ENCODE measurements at regions not wholly inside any gene's neighbourhood (a gene's known extent, or its start where the extent isn't known, plus 50 kb on each side); places are given as distances from the start of the nearest gene placed in this dataset.

DNA sequence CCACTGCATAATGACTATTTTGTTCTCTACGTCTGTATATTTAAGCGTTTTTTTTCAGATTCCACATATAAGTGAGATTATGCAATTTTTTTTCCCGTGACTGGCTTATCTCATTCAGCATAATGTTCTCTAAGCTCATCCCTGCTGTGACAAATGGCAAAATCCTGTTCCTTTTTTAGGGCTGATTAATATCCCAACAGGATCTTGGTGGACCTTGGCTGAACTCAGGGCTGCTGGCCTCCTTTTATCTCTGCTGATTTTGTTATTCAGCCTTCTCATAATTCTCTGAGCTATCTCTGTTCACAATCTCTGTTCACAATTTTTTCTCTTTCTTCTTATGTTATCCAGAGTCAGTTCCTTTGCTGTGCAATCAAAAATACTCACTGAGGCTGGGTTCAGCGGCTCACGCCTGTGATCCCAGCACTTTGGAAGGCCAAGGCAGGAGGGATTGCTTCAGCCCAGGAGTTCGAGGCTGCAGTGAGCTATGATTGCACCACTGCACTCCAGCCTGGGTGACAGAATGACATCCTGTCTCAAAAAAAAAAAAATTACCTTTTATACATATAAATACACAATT is 1035.9 kb upstream of the AUTS2 start:
- Histone ChIP-seq H3K4me2 (ENCODE audit: insufficient read depth, low read length) (no peak overlapping the region), H3K4me1 (ENCODE audit: insufficient read depth, low read length) (no peaks in the 10 kb centered on the region)
- TF ChIP-seq, protein P1, sequence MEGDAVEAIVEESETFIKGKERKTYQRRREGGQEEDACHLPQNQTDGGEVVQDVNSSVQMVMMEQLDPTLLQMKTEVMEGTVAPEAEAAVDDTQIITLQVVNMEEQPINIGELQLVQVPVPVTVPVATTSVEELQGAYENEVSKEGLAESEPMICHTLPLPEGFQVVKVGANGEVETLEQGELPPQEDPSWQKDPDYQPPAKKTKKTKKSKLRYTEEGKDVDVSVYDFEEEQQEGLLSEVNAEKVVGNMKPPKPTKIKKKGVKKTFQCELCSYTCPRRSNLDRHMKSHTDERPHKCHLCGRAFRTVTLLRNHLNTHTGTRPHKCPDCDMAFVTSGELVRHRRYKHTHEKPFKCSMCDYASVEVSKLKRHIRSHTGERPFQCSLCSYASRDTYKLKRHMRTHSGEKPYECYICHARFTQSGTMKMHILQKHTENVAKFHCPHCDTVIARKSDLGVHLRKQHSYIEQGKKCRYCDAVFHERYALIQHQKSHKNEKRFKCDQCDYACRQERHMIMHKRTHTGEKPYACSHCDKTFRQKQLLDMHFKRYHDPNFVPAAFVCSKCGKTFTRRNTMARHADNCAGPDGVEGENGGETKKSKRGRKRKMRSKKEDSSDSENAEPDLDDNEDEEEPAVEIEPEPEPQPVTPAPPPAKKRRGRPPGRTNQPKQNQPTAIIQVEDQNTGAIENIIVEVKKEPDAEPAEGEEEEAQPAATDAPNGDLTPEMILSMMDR (IDR thresholded peaks at IDR 0.05; ENCODE audit: borderline replicate concordance, extremely low read depth, low read length, poor library complexity, severe bottlenecking): no peak
- no peak for TF ChIP-seq EZH2 (IDR thresholded peaks at IDR 0.05; ENCODE audit: borderline replicate concordance, low read depth, low read length, severe bottlenecking)

DNA sequence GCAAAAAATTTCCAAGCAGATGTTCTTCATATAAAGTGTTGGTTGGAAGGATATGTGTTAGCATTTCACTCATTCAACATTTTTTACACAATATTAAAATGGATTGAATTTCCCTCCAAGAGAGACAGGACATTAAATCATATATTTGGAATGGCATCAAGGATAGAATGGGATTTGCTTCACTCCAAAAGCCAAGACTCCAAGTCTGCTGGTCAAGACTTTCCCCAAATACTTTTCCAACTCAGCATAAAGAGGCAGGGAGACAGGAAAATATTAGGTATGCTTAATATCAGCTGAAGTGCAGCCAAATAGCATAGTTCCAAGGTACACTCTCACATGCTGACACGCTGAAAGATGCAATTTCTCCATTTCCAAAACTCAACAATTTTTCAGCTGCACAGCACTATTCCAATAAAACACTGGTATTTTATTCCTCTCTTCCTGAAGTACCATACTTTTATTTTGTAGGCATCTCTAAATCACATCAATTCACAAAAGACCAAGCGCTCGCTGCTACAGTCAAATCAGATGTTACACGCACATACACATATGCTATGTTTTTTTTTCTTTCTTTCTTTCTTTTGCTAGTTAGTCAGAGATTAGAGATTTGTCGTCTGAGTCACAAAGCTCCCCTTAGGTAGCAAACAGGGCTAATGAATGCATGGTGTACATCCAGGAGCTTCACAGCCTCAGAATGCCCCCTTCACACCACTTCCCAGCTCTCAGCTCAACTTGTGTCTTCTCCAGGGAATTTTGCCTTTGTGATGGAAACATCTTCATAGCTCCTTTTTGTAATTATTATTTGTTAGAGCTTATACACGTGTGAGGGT is 1033.8 kb upstream of the AUTS2 start:
- Histone ChIP-seq H3K27me3 (ENCODE audit: insufficient read depth, low read length, poor library complexity) (no peaks in the 10 kb centered on the region), H3K36me3 (ENCODE audit: insufficient read depth, low read length) (no peaks in the 10 kb centered on the region), H3K4me1 (ENCODE audit: insufficient read depth, low read length) (no peaks in the 10 kb centered on the region), H3K27ac (ENCODE audit: low read length) (no peak overlapping the region), H2AFZ (ENCODE audit: low read depth, low read length) (no peak overlapping the region), H3K4me3 (ENCODE audit: low read depth in 1 of 2, low read length in 2 of 2) (no peak overlapping the region), H4K20me1 (ENCODE audit: insufficient read depth, low read length) (no peaks in the 10 kb centered on the region), H3K4me2 (ENCODE audit: insufficient read depth, low read length) (no peak overlapping the region), H3K9me3 (ENCODE audit: insufficient read depth, low read length, severe bottlenecking) (no peaks in the 10 kb centered on the region), H3K79me2 (ENCODE audit: insufficient read depth, low read length) (no peaks in the 10 kb centered on the region), H3K9ac (ENCODE audit: low read depth, low read length) (no peak overlapping the region)
- ATAC-seq (ENCODE audit: insufficient read depth, low read depth) (no peak), DNase-seq (no peak)
- TF ChIP-seq, protein P1 (IDR thresholded peaks at IDR 0.05; ENCODE audit: borderline replicate concordance, extremely low read depth, low read length, poor library complexity, severe bottlenecking): no peak
- TF ChIP-seq EZH2 (IDR thresholded peaks at IDR 0.05; ENCODE audit: borderline replicate concordance, low read depth, low read length, severe bottlenecking): no peak

More for the DNA sequence above, 1035.9 kb upstream of the AUTS2 start:
- H3K27ac ChIP-seq (ENCODE audit: low read length): no peak overlapping the region
- no peaks in the 10 kb centered on the region for H3K79me2 ChIP-seq (ENCODE audit: insufficient read depth, low read length)
- no peaks in the 10 kb centered on the region for H4K20me1 ChIP-seq (ENCODE audit: insufficient read depth, low read length)
- ATAC-seq (ENCODE audit: insufficient read depth, low read depth) (no peak), DNase-seq (no peak)
- no peak overlapping the region for H3K9ac ChIP-seq (ENCODE audit: low read depth, low read length)
- H3K27me3 ChIP-seq (ENCODE audit: insufficient read depth, low read length, poor library complexity): no peaks in the 10 kb centered on the region
- H3K4me3 ChIP-seq (ENCODE audit: low read depth in 1 of 2, low read length in 2 of 2): no peak overlapping the region
- H2AFZ ChIP-seq (ENCODE audit: low read depth, low read length): no peak overlapping the region
- no peaks in the 10 kb centered on the region for H3K9me3 ChIP-seq (ENCODE audit: insufficient read depth, low read length, severe bottlenecking)
- no peaks in the 10 kb centered on the region for H3K36me3 ChIP-seq (ENCODE audit: insufficient read depth, low read length)

DNA sequence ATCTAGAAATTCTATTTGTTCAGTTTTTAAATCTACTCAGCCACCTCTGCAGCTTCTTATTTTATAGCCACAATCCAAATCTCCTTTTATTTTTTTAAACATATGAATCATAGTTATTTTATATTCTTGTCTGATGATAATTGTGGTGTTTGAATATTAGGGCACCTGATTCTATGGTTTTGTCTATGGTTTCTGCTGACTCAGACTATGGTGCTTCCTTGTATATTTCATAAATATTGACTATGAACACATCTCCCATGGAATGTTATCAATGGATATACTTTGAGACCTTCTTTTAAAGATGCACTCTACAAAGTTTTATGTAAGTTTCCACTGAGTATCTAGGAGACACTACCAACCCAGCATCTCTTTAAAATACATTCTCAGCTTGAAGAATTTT is 1027.0 kb upstream of the AUTS2 start:
- Histone ChIP-seq H3K36me3 (ENCODE audit: insufficient read depth, low read length) (no peaks in the 10 kb centered on the region), H3K4me2 (ENCODE audit: insufficient read depth, low read length) (no peak overlapping the region), H3K9ac (ENCODE audit: low read depth, low read length) (no peak overlapping the region), H4K20me1 (ENCODE audit: insufficient read depth, low read length) (no peaks in the 10 kb centered on the region), H3K27ac (ENCODE audit: low read length) (no peak overlapping the region), H2AFZ (ENCODE audit: low read depth, low read length) (no peak overlapping the region), H3K4me3 (ENCODE audit: low read depth in 1 of 2, low read length in 2 of 2) (no peak overlapping the region), H3K27me3 (ENCODE audit: insufficient read depth, low read length, poor library complexity) (no peaks in the 10 kb centered on the region), H3K4me1 (ENCODE audit: insufficient read depth, low read length) (no peaks in the 10 kb centered on the region), H3K9me3 (ENCODE audit: insufficient read depth, low read length, severe bottlenecking) (no peaks in the 10 kb centered on the region), H3K79me2 (ENCODE audit: insufficient read depth, low read length) (no peaks in the 10 kb centered on the region)
- ATAC-seq (ENCODE audit: insufficient read depth, low read depth): no peak
- no peak for TF ChIP-seq EZH2 (IDR thresholded peaks at IDR 0.05; ENCODE audit: borderline replicate concordance, low read depth, low read length, severe bottlenecking)
- TF ChIP-seq, protein P1 (IDR thresholded peaks at IDR 0.05; ENCODE audit: borderline replicate concordance, extremely low read depth, low read length, poor library complexity, severe bottlenecking): no peak
- DNase-seq: no peak

Data from DND-41 (cell line).